ENCODE measurements at regions not wholly inside any gene's neighbourhood (a gene's known extent, or its start where the extent isn't known, plus 50 kb on each side); places are given as distances from the start of the nearest gene placed in this dataset.

- peak in 1 of 2 donors; percentile 39 for TF ChIP-seq EP300 (IDR thresholded peaks at IDR 0.05)
- TF ChIP-seq POLR2A (IDR thresholded peaks at IDR 0.05): no peak
- TF ChIP-seq CTCF (IDR thresholded peaks at IDR 0.05): no peak
- Histone ChIP-seq H3K27ac (peak overlapping the region in 1 of 4 donors; percentile 6), H3K36me3 (no peaks in the 10 kb centered on the region), H3K4me3 (no peak overlapping the region), H3K4me1 (peaks cover 0 to 13% (median 5%) of the 10 kb centered on the region in 4 donors), H3K9me3 (no peaks in the 10 kb centered on the region), H3K27me3 (no peaks in the 10 kb centered on the region)
- DNase-seq (ENCODE audit: low spot score in 2 of 2): peak; percentile 24 to 40
- 52 to 64% methylated on average over 12 of the region's 12 CpGs for WGBS, 2 donors
Observed at GRCh38 chr7:47720141-47720906, 138.4 kb upstream of the TNS3 start.

- no peak for DNase-seq (ENCODE audit: low spot score in 2 of 2)
- H3K4me1 ChIP-seq: peaks cover 0 to 13% (median 4%) of the 10 kb centered on the region in 4 donors
- H3K9me3 ChIP-seq: no peaks in the 10 kb centered on the region
- TF ChIP-seq EP300 (IDR thresholded peaks at IDR 0.05) (no peak), CTCF (IDR thresholded peaks at IDR 0.05) (no peak), POLR2A (IDR thresholded peaks at IDR 0.05) (no peak)
- no peaks in the 10 kb centered on the region for H3K36me3 ChIP-seq
- H3K27ac ChIP-seq: peak overlapping the region in 1 of 4 donors; percentile 6
- no peaks in the 10 kb centered on the region for H3K27me3 ChIP-seq
- H3K4me3 ChIP-seq: no peak overlapping the region
- WGBS, 2 donors: 59 to 63% methylated on average over 7 of the region's 7 CpGs
Observed at GRCh38 chr7:47719675-47720074, 137.8 kb upstream of the TNS3 start.

- no peaks in the 10 kb centered on the region for H3K27me3 ChIP-seq
- H3K4me1 ChIP-seq: peaks cover 0 to 12% (median 3%) of the 10 kb centered on the region in 4 donors
- no peaks in the 10 kb centered on the region for H3K36me3 ChIP-seq
- WGBS, 2 donors: 92 to 93% methylated on average over 5 of the region's 5 CpGs
- H3K4me3 ChIP-seq: no peak overlapping the region
- H3K27ac ChIP-seq: no peak overlapping the region
- H3K9me3 ChIP-seq: no peaks in the 10 kb centered on the region
- no peak for DNase-seq (ENCODE audit: low spot score in 2 of 2)
- TF ChIP-seq POLR2A (IDR thresholded peaks at IDR 0.05): no peak
- TF ChIP-seq CTCF (IDR thresholded peaks at IDR 0.05): no peak
- no peak for TF ChIP-seq EP300 (IDR thresholded peaks at IDR 0.05)
Observed at GRCh38 chr7:47715631-47716068, 133.7 kb upstream of the TNS3 start.

GRCh38 chr7:47714669-47715607 lies 133.0 kb upstream of the TNS3 start:
- WGBS, 2 donors: 76 to 77% methylated on average over 6 of the region's 6 CpGs
- Histone ChIP-seq H3K36me3 (no peaks in the 10 kb centered on the region), H3K27ac (no peak overlapping the region), H3K4me1 (peaks cover 0 to 10% (median under 1%) of the 10 kb centered on the region in 4 donors), H3K4me3 (no peak overlapping the region), H3K9me3 (no peaks in the 10 kb centered on the region), H3K27me3 (no peaks in the 10 kb centered on the region)
- DNase-seq (ENCODE audit: low spot score in 2 of 2): no peak
- TF ChIP-seq CTCF (IDR thresholded peaks at IDR 0.05) (no peak), EP300 (IDR thresholded peaks at IDR 0.05) (no peak), POLR2A (IDR thresholded peaks at IDR 0.05) (no peak)
